Stomach smooth muscle (tissue), 2 donors: ENCODE measurements at regions not wholly inside any gene's neighbourhood (a gene's known extent, or its start where the extent isn't known, plus 50 kb on each side); places are given as distances from the start of the nearest gene placed in this dataset.
"Not testable (repeated sequence)": the region's sequence is repeated elsewhere in the genome, so short reads cannot be mapped to it uniquely, and the experiment has no call there.

Experiments used
- H3K27ac ChIP-seq: one replicate; pipeline ENCODE4 v1.7.0; 2013; ENCODE audit warnings: mild to moderate bottlenecking, low read length, inconsistent platforms
- H3K27me3 ChIP-seq, 2 donors: one replicate each; pipeline ENCODE4 v1.7.0; 2013; ENCODE audit warnings: low read length in 2 of 2; ENCODE audit not compliant: insufficient read depth in 2 of 2, control insufficient read depth in 1 of 2
- H3K36me3 ChIP-seq, 2 donors: one replicate each; pipeline ENCODE4 v1.7.0; 2013; ENCODE audit warnings: low read length in 2 of 2; ENCODE audit not compliant: control insufficient read depth in 2 of 2, insufficient read depth in 2 of 2
- H3K4me1 ChIP-seq: one replicate; pipeline ENCODE4 v1.7.0; 2013; ENCODE audit warnings: low read length; ENCODE audit not compliant: control insufficient read depth, insufficient read depth
- H3K4me3 ChIP-seq, 2 donors: one replicate each; pipeline ENCODE4 v1.7.0; 2013; ENCODE audit warnings: low read length in 2 of 2
- H3K9ac ChIP-seq, 2 donors: one replicate each; pipeline ENCODE4 v1.7.0; 2013; ENCODE audit warnings: low read length in 2 of 2, mild to moderate bottlenecking in 1 of 2
- H3K9me3 ChIP-seq, 2 donors: one replicate each; pipeline ENCODE4 v1.7.0; 2013; ENCODE audit warnings: low read length in 2 of 2; ENCODE audit not compliant: control insufficient read depth in 2 of 2
- donor health status: healthy.
- donor health status: Pancreatic carcinoma.

DNA sequence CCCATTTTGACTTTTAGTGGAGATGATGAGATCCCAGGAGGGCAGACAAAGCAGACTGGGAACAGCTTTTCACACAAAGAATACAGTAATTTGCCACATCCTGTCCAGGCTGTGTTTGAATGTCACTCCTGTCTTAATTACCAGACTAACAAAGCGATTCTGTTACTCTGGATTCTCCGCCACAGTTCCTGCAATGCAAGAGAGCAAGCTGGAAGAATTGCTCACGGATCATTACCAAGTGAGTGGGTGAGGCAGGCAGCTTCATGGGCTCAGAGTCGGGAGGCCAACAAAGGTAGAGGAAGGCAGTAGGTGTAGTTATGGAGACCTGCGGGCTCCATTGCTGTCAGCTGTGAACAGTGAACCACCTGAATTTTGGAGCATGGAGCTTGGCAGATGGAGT is 250.5 kb upstream of the ATP5MC3 start:
- no peak overlapping the region for H3K4me3 ChIP-seq
- no peaks in the 10 kb centered on the region for H3K27me3 ChIP-seq
- H3K27ac ChIP-seq, result no peak overlapping the region
- H3K9me3 ChIP-seq, result no peaks in the 10 kb centered on the region
- no peak overlapping the region for H3K9ac ChIP-seq
- no peaks in the 10 kb centered on the region for H3K36me3 ChIP-seq
- H3K4me1 ChIP-seq, result no peaks in the 10 kb centered on the region

DNA sequence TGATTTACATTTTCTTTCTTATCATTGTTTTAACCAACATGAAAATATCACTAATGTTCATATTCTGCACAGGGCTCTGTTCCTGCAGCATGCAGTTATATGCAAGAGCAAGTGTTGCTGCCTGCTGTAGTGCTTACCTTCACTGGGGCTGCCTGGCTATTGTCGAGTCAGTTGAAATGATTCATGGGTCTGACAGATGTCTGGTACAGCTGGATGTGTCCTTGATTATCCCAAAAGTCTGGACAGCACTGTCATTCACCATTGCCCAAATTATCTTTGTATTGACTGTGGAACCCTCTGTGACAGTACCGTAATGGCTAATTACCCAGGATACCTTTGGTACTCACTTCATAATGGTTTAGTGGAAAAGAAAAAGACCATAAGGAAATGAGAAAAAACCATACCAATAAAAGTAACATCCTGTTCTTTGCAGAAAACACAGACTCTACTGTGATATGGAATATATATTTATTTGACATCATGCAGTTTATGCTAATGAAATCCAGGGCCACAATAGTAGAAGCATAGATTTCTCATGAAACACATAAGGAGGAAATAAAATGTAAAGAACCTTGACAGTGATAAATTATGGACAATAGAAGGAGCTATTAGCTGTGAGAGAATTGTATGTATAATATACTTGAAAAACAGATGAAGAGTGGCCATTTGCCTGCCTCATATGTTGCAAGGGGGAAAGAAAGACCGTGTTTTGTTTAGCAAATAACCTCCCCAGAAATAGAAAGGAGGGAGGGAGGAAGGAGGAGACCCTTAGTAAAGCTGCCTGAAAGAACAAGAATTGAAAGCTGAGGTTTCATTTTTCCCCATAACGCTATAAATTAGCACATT is 249.8 kb upstream of the ATP5MC3 start:
- Histone ChIP-seq H3K4me3 (no peak overlapping the region), H3K4me1 (no peaks in the 10 kb centered on the region), H3K27ac (no peak overlapping the region), H3K36me3 (no peaks in the 10 kb centered on the region), H3K9me3 (no peaks in the 10 kb centered on the region), H3K27me3 (no peaks in the 10 kb centered on the region), H3K9ac (no peak overlapping the region)

DNA sequence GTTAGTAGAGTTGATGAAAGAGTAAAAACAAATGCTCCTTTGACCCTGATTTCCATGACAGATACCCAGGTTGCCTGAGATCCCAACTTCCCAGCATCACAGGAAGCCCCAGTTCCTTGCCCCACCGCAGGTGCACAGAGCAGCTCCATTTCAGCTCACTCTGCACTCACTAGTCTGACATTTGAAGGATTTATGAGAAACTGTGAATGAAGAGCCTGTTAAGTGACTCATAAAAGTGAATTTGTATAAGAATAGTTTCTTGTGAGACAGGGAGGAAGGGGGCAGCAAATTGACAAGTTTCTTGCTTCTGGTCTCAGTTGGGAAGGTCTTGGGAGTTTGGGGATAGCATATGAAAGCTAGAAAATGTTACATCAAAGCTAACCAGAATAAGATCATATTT is 248.7 kb upstream of the ATP5MC3 start:
- Histone ChIP-seq H3K9me3 (no peaks in the 10 kb centered on the region), H3K4me1 (no peaks in the 10 kb centered on the region), H3K27ac (no peak overlapping the region), H3K9ac (no peak overlapping the region), H3K4me3 (no peak overlapping the region), H3K27me3 (no peaks in the 10 kb centered on the region), H3K36me3 (no peaks in the 10 kb centered on the region)

DNA sequence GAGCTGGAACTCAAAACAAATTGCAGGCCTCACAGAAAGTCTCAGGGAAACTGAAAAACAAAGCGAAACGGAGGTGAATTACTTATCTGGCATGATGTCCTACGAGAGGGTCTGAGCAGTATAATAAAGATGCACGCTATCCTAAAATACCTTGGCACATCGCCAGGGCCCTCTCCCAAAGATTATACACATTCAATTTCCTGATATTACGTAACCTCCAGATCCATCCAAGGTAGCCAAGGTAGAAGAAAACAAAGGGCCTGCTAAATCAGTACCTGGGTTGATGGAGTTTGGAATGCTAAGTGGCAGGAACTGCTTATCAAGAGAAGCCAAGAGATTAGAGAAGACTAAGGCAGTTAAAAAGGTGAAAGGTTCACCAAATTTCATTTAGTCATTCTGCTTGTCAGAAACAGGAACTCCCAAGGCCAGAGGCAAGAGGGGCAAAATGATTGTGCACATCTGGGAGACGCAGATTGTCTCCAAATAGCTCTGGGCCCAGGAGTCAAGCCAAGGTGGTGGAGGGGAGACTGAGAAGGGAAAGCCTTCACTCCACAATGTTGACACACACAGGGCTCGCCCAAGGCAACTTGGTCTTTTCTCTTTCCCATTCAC is 236.8 kb upstream of the ATP5MC3 start:
- H3K27me3 ChIP-seq, result peaks cover 0 to 3% of the 10 kb centered on the region in 2 donors

DNA sequence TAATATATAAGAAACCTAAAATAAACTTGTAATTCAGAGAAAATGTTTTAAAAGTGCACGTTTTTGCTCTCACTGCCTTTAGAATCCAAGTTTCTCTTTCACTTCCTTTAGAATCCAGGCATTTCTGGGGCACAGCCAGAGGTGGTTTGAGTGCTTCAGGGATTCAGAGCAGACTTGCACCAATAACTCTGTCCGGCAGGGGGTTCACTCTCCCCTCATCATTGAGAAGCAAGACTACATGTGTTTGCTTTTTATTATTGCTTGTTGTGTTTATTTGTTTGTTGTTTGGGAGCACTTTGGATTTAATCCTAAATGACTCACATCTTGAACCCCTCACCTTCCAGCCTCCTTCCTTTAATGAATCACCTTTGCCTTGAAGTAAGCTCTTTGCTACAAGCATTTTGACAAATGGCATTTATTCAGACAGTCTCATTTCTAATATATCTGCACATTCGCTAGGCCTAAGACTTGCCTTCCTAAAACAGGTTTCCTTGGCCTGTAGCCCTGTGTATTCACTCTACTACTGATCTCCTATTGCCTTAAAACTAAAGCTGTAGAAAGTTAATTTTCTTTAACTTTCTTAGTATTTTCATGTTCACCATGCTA is 233.5 kb upstream of the ATP5MC3 start:
- no peak overlapping the region for H3K9ac ChIP-seq
- no peak overlapping the region for H3K27ac ChIP-seq
- H3K4me3 ChIP-seq, result no peak overlapping the region
- H3K4me1 ChIP-seq, result no peaks in the 10 kb centered on the region
- H3K36me3 ChIP-seq, result no peaks in the 10 kb centered on the region
- no peaks in the 10 kb centered on the region for H3K9me3 ChIP-seq
- no peaks in the 10 kb centered on the region for H3K27me3 ChIP-seq

More for the DNA sequence above, 236.8 kb upstream of the ATP5MC3 start:
- Histone ChIP-seq H3K36me3 (no peaks in the 10 kb centered on the region), H3K27ac (no peak overlapping the region), H3K4me1 (no peaks in the 10 kb centered on the region), H3K9me3 (no peaks in the 10 kb centered on the region), H3K4me3 (no peak overlapping the region), H3K9ac (no peak overlapping the region)

DNA sequence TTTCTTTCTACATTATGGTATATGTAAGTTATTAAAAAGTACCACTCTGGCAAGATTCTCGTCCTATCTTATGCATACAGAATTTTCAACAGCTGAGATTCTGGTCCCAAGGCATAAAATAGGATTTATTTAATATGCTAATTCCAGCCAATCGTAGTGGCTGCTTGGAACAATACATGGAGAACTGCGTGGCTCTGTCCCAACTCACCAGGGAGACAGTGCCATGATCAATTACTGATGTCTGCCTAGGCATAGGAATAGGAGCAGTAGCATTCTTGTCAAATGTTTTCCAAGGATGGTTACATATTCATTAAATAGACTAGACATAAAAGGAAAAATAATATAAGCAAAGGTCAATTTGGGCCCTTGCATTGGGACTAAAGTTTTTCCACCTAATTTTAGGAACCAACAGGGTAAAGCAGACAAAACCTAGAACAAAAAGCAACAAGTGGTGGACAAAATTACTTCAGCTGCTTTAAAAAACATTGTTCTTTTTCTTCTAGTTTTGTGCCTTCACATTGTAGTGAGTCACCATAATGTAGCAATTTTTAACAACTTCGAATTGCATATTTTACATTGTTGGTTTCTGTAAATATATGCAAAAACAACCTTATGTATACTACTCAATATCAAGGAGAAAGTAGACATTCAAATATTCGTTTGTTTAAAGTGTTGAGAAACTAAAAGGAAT is 232.8 kb upstream of the ATP5MC3 start:
- Histone ChIP-seq H3K4me3 (no peak overlapping the region), H3K9ac (no peak overlapping the region), H3K36me3 (no peaks in the 10 kb centered on the region), H3K4me1 (no peaks in the 10 kb centered on the region), H3K27ac (no peak overlapping the region), H3K27me3 (no peaks in the 10 kb centered on the region), H3K9me3 (no peaks in the 10 kb centered on the region)

DNA sequence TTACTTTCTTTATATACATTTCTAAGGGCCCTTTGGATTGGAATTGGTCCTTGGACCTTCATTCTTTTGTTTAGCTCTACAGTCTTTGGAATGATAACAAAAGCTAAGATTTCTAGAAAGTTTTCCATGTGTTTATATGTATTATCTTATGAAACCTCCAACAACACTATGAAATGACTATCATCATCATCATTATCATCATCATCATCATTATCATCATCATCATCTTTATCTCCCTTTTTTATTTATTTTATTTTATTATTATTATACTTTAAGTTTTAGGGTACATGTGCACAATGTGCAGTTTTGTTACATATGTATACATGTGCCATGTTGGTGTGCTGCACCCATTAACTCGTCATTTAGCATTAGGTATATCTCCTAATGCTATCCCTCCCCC is 229.4 kb upstream of the ATP5MC3 start:
- H3K9ac ChIP-seq, H3K4me3 ChIP-seq, H3K27ac ChIP-seq, H3K4me1 ChIP-seq, H3K36me3 ChIP-seq, H3K9me3 ChIP-seq, H3K27me3 ChIP-seq: not testable (repeated sequence)

DNA sequence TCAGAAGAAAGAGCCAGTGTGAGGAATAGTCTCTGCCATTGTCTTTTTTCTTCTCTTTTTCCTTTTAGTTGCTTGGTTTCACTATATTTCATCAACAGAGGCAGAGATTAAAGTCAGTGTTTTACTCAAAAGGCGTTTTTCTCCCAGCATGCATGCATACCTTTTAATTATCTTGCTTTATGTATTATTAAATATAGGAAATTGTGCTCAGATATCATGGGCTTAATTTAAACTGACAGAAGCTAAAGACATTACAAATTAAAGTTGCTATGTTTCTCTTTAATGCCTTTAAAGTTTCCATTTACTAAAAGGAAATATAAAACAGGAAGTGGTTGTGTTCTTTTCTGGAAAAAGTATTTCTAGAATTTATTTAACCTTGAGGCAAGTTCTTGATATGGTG is 223.3 kb upstream of the ATP5MC3 start:
- no peaks in the 10 kb centered on the region for H3K9me3 ChIP-seq
- H3K4me1 ChIP-seq, result no peaks in the 10 kb centered on the region
- no peak overlapping the region for H3K9ac ChIP-seq
- no peak overlapping the region for H3K27ac ChIP-seq
- H3K27me3 ChIP-seq, result no peaks in the 10 kb centered on the region
- H3K4me3 ChIP-seq, result no peak overlapping the region
- no peaks in the 10 kb centered on the region for H3K36me3 ChIP-seq

DNA sequence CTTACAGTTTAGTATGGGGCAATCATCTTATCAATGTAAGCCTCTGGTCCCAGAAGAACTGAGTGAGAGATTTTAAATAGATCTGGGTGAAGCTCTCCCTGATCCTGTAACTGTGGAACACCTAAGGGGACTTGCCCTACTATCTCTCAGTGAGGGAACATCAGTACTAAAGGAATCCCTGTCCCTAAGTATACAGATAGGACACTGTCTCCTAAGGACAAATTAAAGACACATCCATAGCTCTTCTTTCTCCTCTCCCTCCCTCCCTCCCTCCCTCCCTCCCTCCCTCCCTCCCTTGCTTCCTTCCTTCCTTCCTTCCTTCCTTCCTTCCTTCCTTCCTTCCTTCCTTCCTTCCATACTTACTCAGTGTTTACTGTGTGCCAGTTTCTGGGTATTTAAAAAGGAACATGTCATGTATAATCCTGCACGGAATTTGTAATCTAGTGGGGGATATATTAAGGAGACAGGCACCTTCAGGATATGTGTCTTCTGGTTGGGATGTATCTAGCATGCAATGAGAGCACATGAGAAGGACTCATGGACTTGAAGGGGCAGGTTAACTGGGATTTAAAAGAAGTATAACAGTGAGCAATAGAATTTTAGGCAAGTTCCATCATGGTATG is 222.2 kb upstream of the ATP5MC3 start:
- H3K27me3 ChIP-seq, result no peaks in the 10 kb centered on the region
- no peaks in the 10 kb centered on the region for H3K4me1 ChIP-seq
- H3K27ac ChIP-seq, result no peak overlapping the region
- H3K4me3 ChIP-seq, result no peak overlapping the region
- H3K36me3 ChIP-seq, result no peaks in the 10 kb centered on the region
- no peak overlapping the region for H3K9ac ChIP-seq
- no peaks in the 10 kb centered on the region for H3K9me3 ChIP-seq

DNA sequence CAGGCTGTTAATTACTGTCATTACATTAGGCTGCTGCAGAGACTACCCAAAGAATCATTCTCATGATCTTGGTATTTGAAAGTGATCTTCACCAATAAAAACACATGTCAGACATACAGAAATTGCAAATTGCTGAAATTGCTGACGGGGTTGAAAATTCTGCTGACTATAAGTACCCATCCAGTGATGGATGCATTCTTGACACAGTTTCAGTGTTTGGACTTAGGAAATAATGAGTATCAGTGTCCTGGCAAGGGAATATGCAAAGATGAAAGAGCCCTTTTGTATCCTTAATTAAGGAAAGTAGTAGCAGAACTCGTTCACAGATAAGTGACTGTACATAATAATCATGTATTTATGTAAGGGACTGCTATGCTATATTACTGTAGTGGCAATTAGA is 221.1 kb upstream of the ATP5MC3 start:
- Histone ChIP-seq H3K9ac (no peak overlapping the region), H3K27me3 (no peaks in the 10 kb centered on the region), H3K9me3 (no peaks in the 10 kb centered on the region), H3K27ac (no peak overlapping the region), H3K4me1 (no peaks in the 10 kb centered on the region), H3K36me3 (no peaks in the 10 kb centered on the region), H3K4me3 (no peak overlapping the region)
